ENCODE measurements at regions not wholly inside any gene's neighbourhood (a gene's known extent, or its start where the extent isn't known, plus 50 kb on each side); places are given as distances from the start of the nearest gene placed in this dataset.

- no peak for TF ChIP-seq MAX (IDR thresholded peaks at IDR 0.05; ENCODE audit: low read depth)
- no peak for TF ChIP-seq GATA2 (CRISPR knock-in tag; IDR thresholded peaks at IDR 0.05)
- no peak for TF ChIP-seq EP300 (IDR thresholded peaks at IDR 0.05; ENCODE audit: borderline replicate concordance in 1 of 2, low read depth in 1 of 2, low read length in 1 of 2)
- no peak for TF ChIP-seq CTCF (IDR thresholded peaks at IDR 0.05)
- no peak for TF ChIP-seq FOXM1 (IDR thresholded peaks at IDR 0.05; ENCODE audit: low read depth)
- no peak for TF ChIP-seq EZH2phosphoT487 (IDR thresholded peaks at IDR 0.05; ENCODE audit: borderline replicate concordance, low read depth)
- TF ChIP-seq MEF2A (IDR thresholded peaks at IDR 0.05; ENCODE audit: borderline replicate concordance, low read depth), result no peak
- no peak for TF ChIP-seq RCOR1 (IDR thresholded peaks at IDR 0.05; ENCODE audit: low read length)
- TF ChIP-seq MXI1 (IDR thresholded peaks at IDR 0.05; ENCODE audit: low read depth, low read length), result no peak
These were observed 195.7 kb upstream of the FOXQ1 start for GRCh38 chr6:1116149-1116548.

Data from SK-N-SH (cell line).